GM12892 (cell line): ENCODE measurements at regions not wholly inside any gene's neighbourhood (a gene's known extent, or its start where the extent isn't known, plus 50 kb on each side); places are given as distances from the start of the nearest gene placed in this dataset.
"Not testable (repeated sequence)": the region's sequence is repeated elsewhere in the genome, so short reads cannot be mapped to it uniquely, and the experiment has no call there.

Experiments used
- POLR2A ChIP-seq: IDR thresholded peaks from 2 replicates; pipeline ENCODE4 v1.6.1; 2011; ENCODE audit warnings: low read depth, low read length, control low read depth
- POLR2AphosphoS5 ChIP-seq: IDR thresholded peaks from 2 replicates; pipeline ENCODE4 v1.6.1; 2011; ENCODE audit warnings: low read depth, low read length, control low read depth

DNA sequence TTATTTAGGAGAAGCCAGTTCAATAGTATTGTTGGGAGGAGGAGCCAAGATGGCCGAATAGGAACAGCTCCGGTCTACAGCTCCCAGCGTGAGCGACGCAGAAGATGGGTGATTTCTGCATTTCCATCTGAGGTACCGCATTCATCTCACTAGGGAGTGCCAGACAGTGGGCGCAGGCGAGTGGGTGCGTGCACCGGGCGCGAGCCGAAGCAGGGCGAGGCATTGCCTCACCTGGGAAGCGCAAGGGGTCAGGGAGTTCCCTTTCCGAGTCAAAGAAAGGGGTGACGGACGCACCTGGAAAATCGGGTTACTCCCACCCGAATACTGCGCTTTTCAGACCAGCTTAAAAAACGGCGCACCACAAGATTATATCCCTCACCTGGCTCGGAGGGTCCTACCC is 403.2 kb upstream of the SMIM31 start:
- not testable (repeated sequence) for TF ChIP-seq POLR2AphosphoS5, POLR2A
